ENCODE measurements at regions not wholly inside any gene's neighbourhood (a gene's known extent, or its start where the extent isn't known, plus 50 kb on each side); places are given as distances from the start of the nearest gene placed in this dataset.

- Histone ChIP-seq H3K27ac (ENCODE audit: low read length) (no peak overlapping the region), H3K79me2 (ENCODE audit: low read length) (no peaks in the 10 kb centered on the region)
Measured at GRCh38 chr13:76129305-76130000, 493.3 kb downstream of the LMO7 start.

GRCh38 chr13:76127922-76128321 is 491.8 kb downstream of the LMO7 start:
- Histone ChIP-seq H3K9me3 (replicated peaks; ENCODE audit: insufficient read depth, low read length) (no peaks in the 10 kb centered on the region), H3K9me2 (replicated peaks; ENCODE audit: insufficient read depth, low read length) (no peaks in the 10 kb centered on the region), H3K9ac (ENCODE audit: low read length) (no peak overlapping the region), H3F3A (ENCODE audit: insufficient read depth, low read length) (no peaks in the 10 kb centered on the region), H3K27me3 (replicated peaks; ENCODE audit: insufficient read depth, low read length) (no peaks in the 10 kb centered on the region), H2AFZ (ENCODE audit: low read length) (no peak overlapping the region), H3K4me2 (ENCODE audit: low read depth, low read length) (no peak overlapping the region), H3K27ac (ENCODE audit: low read length) (no peak overlapping the region), H3K4me1 (ENCODE audit: low read length) (no peaks in the 10 kb centered on the region), H3K4me3 (ENCODE audit: low read length) (no peak overlapping the region), H3K79me2 (ENCODE audit: low read length) (no peaks in the 10 kb centered on the region), H4K20me1 (ENCODE audit: insufficient read depth, low read length) (no peaks in the 10 kb centered on the region), H3K36me3 (replicated peaks; ENCODE audit: insufficient read depth, low read length) (no peaks in the 10 kb centered on the region)
- TF ChIP-seq EZH2phosphoT487 (IDR thresholded peaks at IDR 0.05; ENCODE audit: low read length) (no peak), EZH2 (optimal IDR thresholded peaks at IDR 0.05; ENCODE audit: low read depth, low read length) (no peak), CTCF (IDR thresholded peaks at IDR 0.05; ENCODE audit: low read length) (no peak)
- DNase-seq: no peak

More at GRCh38 chr13:76129305-76130000, 493.3 kb downstream of the LMO7 start:
- Histone ChIP-seq H3K9ac (ENCODE audit: low read length) (no peak overlapping the region), H3K4me1 (ENCODE audit: low read length) (no peaks in the 10 kb centered on the region), H3K36me3 (replicated peaks; ENCODE audit: insufficient read depth, low read length) (no peaks in the 10 kb centered on the region), H3K4me2 (ENCODE audit: low read depth, low read length) (no peak overlapping the region), H3F3A (ENCODE audit: insufficient read depth, low read length) (no peaks in the 10 kb centered on the region), H4K20me1 (ENCODE audit: insufficient read depth, low read length) (no peaks in the 10 kb centered on the region), H3K9me3 (replicated peaks; ENCODE audit: insufficient read depth, low read length) (no peaks in the 10 kb centered on the region), H3K9me2 (replicated peaks; ENCODE audit: insufficient read depth, low read length) (no peaks in the 10 kb centered on the region), H3K4me3 (ENCODE audit: low read length) (no peak overlapping the region), H3K27me3 (replicated peaks; ENCODE audit: insufficient read depth, low read length) (no peaks in the 10 kb centered on the region), H2AFZ (ENCODE audit: low read length) (no peak overlapping the region)
- no peak for DNase-seq
- no peak for TF ChIP-seq EZH2phosphoT487 (IDR thresholded peaks at IDR 0.05; ENCODE audit: low read length)

GRCh38 chr13:76123548-76123947 is 487.4 kb downstream of the LMO7 start:
- H2AFZ ChIP-seq (ENCODE audit: low read length): no peak overlapping the region
- TF ChIP-seq EZH2 (optimal IDR thresholded peaks at IDR 0.05; ENCODE audit: low read depth, low read length) (no peak), EZH2phosphoT487 (IDR thresholded peaks at IDR 0.05; ENCODE audit: low read length) (no peak), CTCF (IDR thresholded peaks at IDR 0.05; ENCODE audit: low read length) (no peak)
- H3K27ac ChIP-seq (ENCODE audit: low read length): no peak overlapping the region
- DNase-seq: no peak
- H3K79me2 ChIP-seq (ENCODE audit: low read length): no peaks in the 10 kb centered on the region
- no peaks in the 10 kb centered on the region for H4K20me1 ChIP-seq (ENCODE audit: insufficient read depth, low read length)
- H3K9me3 ChIP-seq (replicated peaks; ENCODE audit: insufficient read depth, low read length): no peaks in the 10 kb centered on the region
- no peaks in the 10 kb centered on the region for H3K27me3 ChIP-seq (replicated peaks; ENCODE audit: insufficient read depth, low read length)
- no peak overlapping the region for H3K4me3 ChIP-seq (ENCODE audit: low read length)
- H3K4me1 ChIP-seq (ENCODE audit: low read length): no peaks in the 10 kb centered on the region
- H3F3A ChIP-seq (ENCODE audit: insufficient read depth, low read length): no peaks in the 10 kb centered on the region
- H3K9me2 ChIP-seq (replicated peaks; ENCODE audit: insufficient read depth, low read length): no peaks in the 10 kb centered on the region
- H3K9ac ChIP-seq (ENCODE audit: low read length): no peak overlapping the region
- no peak overlapping the region for H3K4me2 ChIP-seq (ENCODE audit: low read depth, low read length)
- H3K36me3 ChIP-seq (replicated peaks; ENCODE audit: insufficient read depth, low read length): no peaks in the 10 kb centered on the region

- Histone ChIP-seq H3F3A (ENCODE audit: insufficient read depth, low read length) (no peaks in the 10 kb centered on the region), H3K36me3 (replicated peaks; ENCODE audit: insufficient read depth, low read length) (no peaks in the 10 kb centered on the region)
Measured at GRCh38 chr13:76116751-76117360, 480.7 kb downstream of the LMO7 start.

More at GRCh38 chr13:76116751-76117360, 480.7 kb downstream of the LMO7 start:
- Histone ChIP-seq H3K9me2 (replicated peaks; ENCODE audit: insufficient read depth, low read length) (no peaks in the 10 kb centered on the region), H3K27ac (ENCODE audit: low read length) (no peak overlapping the region), H3K27me3 (replicated peaks; ENCODE audit: insufficient read depth, low read length) (no peaks in the 10 kb centered on the region), H3K9me3 (replicated peaks; ENCODE audit: insufficient read depth, low read length) (no peaks in the 10 kb centered on the region), H3K4me2 (ENCODE audit: low read depth, low read length) (no peak overlapping the region), H3K79me2 (ENCODE audit: low read length) (no peaks in the 10 kb centered on the region), H3K4me1 (ENCODE audit: low read length) (no peaks in the 10 kb centered on the region), H2AFZ (ENCODE audit: low read length) (no peak overlapping the region), H3K4me3 (ENCODE audit: low read length) (no peak overlapping the region), H4K20me1 (ENCODE audit: insufficient read depth, low read length) (no peaks in the 10 kb centered on the region), H3K9ac (ENCODE audit: low read length) (no peak overlapping the region)
- DNase-seq: no peak
- TF ChIP-seq CTCF (IDR thresholded peaks at IDR 0.05; ENCODE audit: low read length): no peak
- TF ChIP-seq EZH2phosphoT487 (IDR thresholded peaks at IDR 0.05; ENCODE audit: low read length): no peak
- no peak for TF ChIP-seq EZH2 (optimal IDR thresholded peaks at IDR 0.05; ENCODE audit: low read depth, low read length)

All from MM.1S (cell line).